ENCODE measurements at regions not wholly inside any gene's neighbourhood (a gene's known extent, or its start where the extent isn't known, plus 50 kb on each side); places are given as distances from the start of the nearest gene placed in this dataset.

GRCh38 chr1:229888157-229888556 lies 178.9 kb upstream of the GALNT2 start:
- no peak overlapping the region for H2BK5ac ChIP-seq (ENCODE audit: low read depth, low read length, poor library complexity)
- H3K23ac ChIP-seq (ENCODE audit: low read length), result no peak overlapping the region
- no peaks in the 10 kb centered on the region for H3K79me1 ChIP-seq (ENCODE audit: low read length)
- no peak overlapping the region for H2AFZ ChIP-seq (ENCODE audit: insufficient read depth, low read length, poor library complexity)
- no peak overlapping the region for H4K91ac ChIP-seq (ENCODE audit: low read depth, low read length)
- no peak overlapping the region for H3K9ac ChIP-seq (ENCODE audit: low read length)
- no peak overlapping the region for H3K4me3 ChIP-seq (ENCODE audit: low read depth, low read length)
- no peak overlapping the region for H3K18ac ChIP-seq (ENCODE audit: low read length)
- no peak overlapping the region for H2BK12ac ChIP-seq (ENCODE audit: low read length)
- H3K9me3 ChIP-seq (ENCODE audit: insufficient read depth, low read depth, low read length), result no peaks in the 10 kb centered on the region
- no peak overlapping the region for H3K27ac ChIP-seq (ENCODE audit: low read depth, low read length)
- no peaks in the 10 kb centered on the region for H3K79me2 ChIP-seq (ENCODE audit: control insufficient read depth, insufficient read depth, low read length, poor library complexity)
- no peaks in the 10 kb centered on the region for H3K27me3 ChIP-seq (ENCODE audit: insufficient read depth, low read length)
- H3K4me1 ChIP-seq (ENCODE audit: control insufficient read depth in 1 of 2, insufficient read depth in 2 of 2, low read length in 2 of 2), result no peaks in the 10 kb centered on the region
- H4K12ac ChIP-seq (ENCODE audit: low read depth, low read length), result no peak overlapping the region
- no CpG with 5 or more reads among the region's 2 CpGs for WGBS (ENCODE audit: extremely low coverage, insufficient coverage, insufficient read length)
- no peak overlapping the region for H3K14ac ChIP-seq (ENCODE audit: low read length)
- no peak for DNase-seq
- H3K4me2 ChIP-seq (ENCODE audit: low read length), result no peak overlapping the region
- H3K4ac ChIP-seq (ENCODE audit: low read depth, low read length), result no peak overlapping the region
- H3K36me3 ChIP-seq (ENCODE audit: control insufficient read depth in 1 of 2, insufficient read depth in 2 of 2, low read length in 2 of 2), result no peaks in the 10 kb centered on the region
- H2BK120ac ChIP-seq (ENCODE audit: insufficient read depth, low read length, poor library complexity), result no peak overlapping the region
- no peak overlapping the region for H2AK5ac ChIP-seq (ENCODE audit: low read length)
- no peak overlapping the region for H4K8ac ChIP-seq (ENCODE audit: low read depth, low read length)

- H3K27me3 ChIP-seq (ENCODE audit: insufficient read depth, low read length), result no peaks in the 10 kb centered on the region
- H3K14ac ChIP-seq (ENCODE audit: low read length), result no peak overlapping the region
- no peak overlapping the region for H2AK5ac ChIP-seq (ENCODE audit: low read length)
- no peak overlapping the region for H3K23ac ChIP-seq (ENCODE audit: low read length)
- no peak overlapping the region for H2AFZ ChIP-seq (ENCODE audit: insufficient read depth, low read length, poor library complexity)
- H3K79me2 ChIP-seq (ENCODE audit: control insufficient read depth, insufficient read depth, low read length, poor library complexity), result no peaks in the 10 kb centered on the region
- no peak overlapping the region for H3K18ac ChIP-seq (ENCODE audit: low read length)
- H4K8ac ChIP-seq (ENCODE audit: low read depth, low read length), result no peak overlapping the region
- DNase-seq, result no peak
- H2BK5ac ChIP-seq (ENCODE audit: low read depth, low read length, poor library complexity), result no peak overlapping the region
- no peak overlapping the region for H4K91ac ChIP-seq (ENCODE audit: low read depth, low read length)
- H3K4ac ChIP-seq (ENCODE audit: low read depth, low read length), result no peak overlapping the region
- H2BK12ac ChIP-seq (ENCODE audit: low read length), result no peak overlapping the region
- H3K36me3 ChIP-seq (ENCODE audit: control insufficient read depth in 1 of 2, insufficient read depth in 2 of 2, low read length in 2 of 2), result no peaks in the 10 kb centered on the region
- H2BK120ac ChIP-seq (ENCODE audit: insufficient read depth, low read length, poor library complexity), result no peak overlapping the region
- H3K9me3 ChIP-seq (ENCODE audit: insufficient read depth, low read depth, low read length), result no peaks in the 10 kb centered on the region
- H3K27ac ChIP-seq (ENCODE audit: low read depth, low read length), result no peak overlapping the region
- WGBS (ENCODE audit: extremely low coverage, insufficient coverage, insufficient read length), result no CpG with 5 or more reads among the region's 3 CpGs
- no peak overlapping the region for H3K4me2 ChIP-seq (ENCODE audit: low read length)
- H3K4me1 ChIP-seq (ENCODE audit: control insufficient read depth in 1 of 2, insufficient read depth in 2 of 2, low read length in 2 of 2), result no peaks in the 10 kb centered on the region
- no peaks in the 10 kb centered on the region for H3K79me1 ChIP-seq (ENCODE audit: low read length)
- H4K12ac ChIP-seq (ENCODE audit: low read depth, low read length), result no peak overlapping the region
- no peak overlapping the region for H3K4me3 ChIP-seq (ENCODE audit: low read depth, low read length)
- no peak overlapping the region for H3K9ac ChIP-seq (ENCODE audit: low read length)
Observed at GRCh38 chr1:229888561-229889001, 178.5 kb upstream of the GALNT2 start.

DNA sequence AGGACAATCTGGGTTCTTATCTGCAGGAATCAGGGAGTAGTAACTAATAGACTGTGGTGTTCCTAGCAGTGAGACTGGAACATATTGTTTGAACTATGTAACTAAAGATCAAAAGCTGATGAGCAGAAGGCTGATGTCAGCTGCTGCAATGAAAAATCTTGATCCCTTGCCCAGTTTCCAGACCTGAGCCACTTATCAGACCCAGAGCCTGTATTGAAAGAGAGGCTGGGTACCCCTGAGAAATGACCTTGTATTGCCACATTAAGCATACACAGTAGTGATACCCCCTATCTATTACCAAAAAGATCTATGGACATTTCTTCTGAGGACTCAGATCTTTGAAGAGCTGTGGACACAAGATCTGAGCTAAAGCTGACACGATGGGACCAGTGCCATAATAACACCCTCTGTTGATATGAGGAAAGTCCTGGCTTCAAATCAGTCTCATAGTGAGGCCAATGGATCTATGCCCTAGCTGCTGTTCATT lies 178.0 kb upstream of the GALNT2 start:
- Histone ChIP-seq H3K27me3 (ENCODE audit: insufficient read depth, low read length) (no peaks in the 10 kb centered on the region), H3K27ac (ENCODE audit: low read depth, low read length) (no peak overlapping the region), H4K8ac (ENCODE audit: low read depth, low read length) (no peak overlapping the region), H3K4me1 (ENCODE audit: control insufficient read depth in 1 of 2, insufficient read depth in 2 of 2, low read length in 2 of 2) (no peaks in the 10 kb centered on the region), H2AK5ac (ENCODE audit: low read length) (no peak overlapping the region), H3K4me3 (ENCODE audit: low read depth, low read length) (no peak overlapping the region), H3K14ac (ENCODE audit: low read length) (no peak overlapping the region), H3K18ac (ENCODE audit: low read length) (no peak overlapping the region), H3K79me2 (ENCODE audit: control insufficient read depth, insufficient read depth, low read length, poor library complexity) (no peaks in the 10 kb centered on the region), H3K4ac (ENCODE audit: low read depth, low read length) (no peak overlapping the region), H4K91ac (ENCODE audit: low read depth, low read length) (no peak overlapping the region), H3K36me3 (ENCODE audit: control insufficient read depth in 1 of 2, insufficient read depth in 2 of 2, low read length in 2 of 2) (no peaks in the 10 kb centered on the region), H2AFZ (ENCODE audit: insufficient read depth, low read length, poor library complexity) (no peak overlapping the region), H3K9ac (ENCODE audit: low read length) (no peak overlapping the region), H2BK120ac (ENCODE audit: insufficient read depth, low read length, poor library complexity) (no peak overlapping the region), H3K23ac (ENCODE audit: low read length) (no peak overlapping the region), H3K9me3 (ENCODE audit: insufficient read depth, low read depth, low read length) (no peaks in the 10 kb centered on the region), H4K12ac (ENCODE audit: low read depth, low read length) (no peak overlapping the region), H2BK12ac (ENCODE audit: low read length) (no peak overlapping the region), H3K79me1 (ENCODE audit: low read length) (no peaks in the 10 kb centered on the region), H3K4me2 (ENCODE audit: low read length) (no peak overlapping the region), H2BK5ac (ENCODE audit: low read depth, low read length, poor library complexity) (no peak overlapping the region)
- no peak for DNase-seq
- WGBS (ENCODE audit: extremely low coverage, insufficient coverage, insufficient read length), result no CpG with 5 or more reads among the region's 1 CpG

GRCh38 chr1:229891227-229891626 lies 175.8 kb upstream of the GALNT2 start:
- Histone ChIP-seq H2AK5ac (ENCODE audit: low read length) (no peak overlapping the region), H3K23ac (ENCODE audit: low read length) (no peak overlapping the region), H3K36me3 (ENCODE audit: control insufficient read depth in 1 of 2, insufficient read depth in 2 of 2, low read length in 2 of 2) (no peaks in the 10 kb centered on the region), H3K4me2 (ENCODE audit: low read length) (no peak overlapping the region), H2AFZ (ENCODE audit: insufficient read depth, low read length, poor library complexity) (no peak overlapping the region), H2BK120ac (ENCODE audit: insufficient read depth, low read length, poor library complexity) (no peak overlapping the region), H3K27ac (ENCODE audit: low read depth, low read length) (no peak overlapping the region), H3K18ac (ENCODE audit: low read length) (no peak overlapping the region), H3K4me3 (ENCODE audit: low read depth, low read length) (no peak overlapping the region), H4K12ac (ENCODE audit: low read depth, low read length) (no peak overlapping the region), H3K9ac (ENCODE audit: low read length) (no peak overlapping the region), H4K8ac (ENCODE audit: low read depth, low read length) (no peak overlapping the region), H3K4me1 (ENCODE audit: control insufficient read depth in 1 of 2, insufficient read depth in 2 of 2, low read length in 2 of 2) (no peaks in the 10 kb centered on the region), H3K79me2 (ENCODE audit: control insufficient read depth, insufficient read depth, low read length, poor library complexity) (no peaks in the 10 kb centered on the region), H3K4ac (ENCODE audit: low read depth, low read length) (no peak overlapping the region), H4K91ac (ENCODE audit: low read depth, low read length) (no peak overlapping the region), H3K9me3 (ENCODE audit: insufficient read depth, low read depth, low read length) (no peaks in the 10 kb centered on the region), H3K79me1 (ENCODE audit: low read length) (no peaks in the 10 kb centered on the region), H3K14ac (ENCODE audit: low read length) (no peak overlapping the region), H2BK5ac (ENCODE audit: low read depth, low read length, poor library complexity) (no peak overlapping the region), H2BK12ac (ENCODE audit: low read length) (no peak overlapping the region), H3K27me3 (ENCODE audit: insufficient read depth, low read length) (no peaks in the 10 kb centered on the region)
- DNase-seq, result no peak
- WGBS (ENCODE audit: extremely low coverage, insufficient coverage, insufficient read length), result no CpG with 5 or more reads among the region's 2 CpGs
